IMR-90 (cell line): ENCODE measurements at regions not wholly inside any gene's neighbourhood (a gene's known extent, or its start where the extent isn't known, plus 50 kb on each side); places are given as distances from the start of the nearest gene placed in this dataset.

Source experiments
- CEBPB ChIP-seq: IDR thresholded peaks from 2 replicates; pipeline ENCODE4 v1.6.1; 2012; ENCODE audit warnings: low read depth, low read length, improper control_type of control experiment
- CTCF ChIP-seq: conservative IDR thresholded peaks from 2 replicates; pipeline ENCODE4 v1.5.1; 2012; ENCODE audit warnings: mild to moderate bottlenecking, low read depth, low read length, improper control_type of control experiment
- FOS ChIP-seq: fragments of 150-350 bp; IDR thresholded peaks from 2 replicates; pipeline ENCODE4 v1.6.1; 2016; ENCODE audit warnings: low read depth, low read length
- MAFK ChIP-seq: IDR thresholded peaks from 2 replicates; pipeline ENCODE4 v1.6.1; 2012; ENCODE audit warnings: low read depth, low read length, improper control_type of control experiment
- POLR2A ChIP-seq: IDR thresholded peaks from 2 replicates; pipeline ENCODE4 v1.6.1; 2012; ENCODE audit warnings: mild to moderate bottlenecking, low read depth, low read length
- USF2 ChIP-seq: fragments of 150-350 bp; IDR thresholded peaks from 2 replicates; pipeline ENCODE4 v1.6.1; 2017; ENCODE audit warnings: mild to moderate bottlenecking, antibody characterized with exemption, low read length, low read depth

GRCh38 chr9:7909537-7909936, 110.0 kb upstream of the DMAC1 start:
- TF ChIP-seq CTCF (no peak), POLR2A (no peak), FOS (no peak), USF2 (no peak), CEBPB (no peak), MAFK (no peak)
